SK-N-SH (cell line): ENCODE measurements at regions not wholly inside any gene's neighbourhood (a gene's known extent, or its start where the extent isn't known, plus 50 kb on each side); places are given as distances from the start of the nearest gene placed in this dataset.
"Not testable (repeated sequence)": the region's sequence is repeated elsewhere in the genome, so short reads cannot be mapped to it uniquely, and the experiment has no call there.

Source experiments
- CTCF ChIP-seq: fragments of 200-600 bp; sonication (generic); IDR thresholded peaks from 2 replicates; pipeline ENCODE4 v1.6.1; 2017; ENCODE audit warnings: antibody characterized with exemption, mild to moderate bottlenecking, moderate library complexity
- EP300 ChIP-seq, 2 experiments: IDR thresholded peaks; 2 replicates each; pipeline versions ENCODE4 v1.4.0 to v1.6.1; 2012; ENCODE audit warnings: borderline replicate concordance in 1 of 2, low read depth in 1 of 2, low read length in 1 of 2
- MAX ChIP-seq: IDR thresholded peaks from 2 replicates; pipeline ENCODE4 v1.4.0; 2012; ENCODE audit warnings: low read depth
- POLR2AphosphoS5 ChIP-seq: IDR thresholded peaks from 2 replicates; pipeline ENCODE4 v1.6.1; 2012; ENCODE audit warnings: low read depth, low read length
- RXRA ChIP-seq: IDR thresholded peaks from 2 replicates; pipeline ENCODE4 v1.4.0; 2012; ENCODE audit warnings: low read depth, mild to moderate bottlenecking, borderline replicate concordance
- SIN3A ChIP-seq: IDR thresholded peaks from 2 replicates; pipeline ENCODE4 v1.6.1; 2012; ENCODE audit warnings: low read depth, mild to moderate bottlenecking, low read length, moderate library complexity, borderline replicate concordance
- TEAD4 ChIP-seq: IDR thresholded peaks from 2 replicates; pipeline ENCODE4 v1.4.0; 2012; ENCODE audit warnings: mild to moderate bottlenecking, borderline replicate concordance; ENCODE audit not compliant: insufficient read depth

GRCh38 chr19:40938007-40938406 is 53.1 kb upstream of the CYP2B6 start:
- not testable (repeated sequence) for TF ChIP-seq CTCF; SIN3A; POLR2AphosphoS5; TEAD4; EP300 (IDR thresholded peaks at IDR 0.05; ENCODE audit: borderline replicate concordance in 1 of 2, low read depth in 1 of 2, low read length in 1 of 2); MAX; RXRA
